GM12878 (cell line): ENCODE measurements at regions not wholly inside any gene's neighbourhood (a gene's known extent, or its start where the extent isn't known, plus 50 kb on each side); places are given as distances from the start of the nearest gene placed in this dataset.

Experiments used
- ATAC-seq: fragments of 200-7000 bp; cut with Tn5 transposase; 3 replicates; pipeline ENCODE4 v1.9.1; 2020; ENCODE audit warnings: mild to moderate bottlenecking, moderate library complexity
- BruUV-seq: library from RNA; stranded (reverse); fragments of 400-500 nt; replicated peaks from 2 replicates; lab custom pipeline; 2021; lab: Mats Ljungman, UMichigan
- CTCF ChIA-PET: fragments of 300-600 bp; sonication (Branson Sonifier 250); formaldehyde crosslinking; extraction: SDS; loops from one replicate; lab custom pipeline; 2021; ENCODE audit warnings: inconsistent platforms; lab: Yijun Ruan, JAX
- POLR2A ChIA-PET: fragments of 350-600 bp; formaldehyde crosslinking; extraction: SDS; loops from one replicate; lab custom pipeline; 2021; ENCODE audit warnings: inconsistent platforms; lab: Charles Lee
- RAD21 ChIA-PET: fragments of 300-600 bp; sonication (Branson Sonifier 250); formaldehyde crosslinking; loops from one replicate; lab custom pipeline; 2023; ENCODE audit warnings: antibody characterized with exemption; ENCODE audit not compliant: unreplicated experiment; lab: Charles Lee
- SMC1A ChIA-PET: fragments of 300-600 bp; sonication (Branson Sonifier 250); formaldehyde crosslinking; loops from one replicate; lab custom pipeline; 2023; ENCODE audit not compliant: unreplicated experiment, uncharacterized antibody; lab: Charles Lee
- DNase-seq: peaks from one replicate; pipeline ENCODE4 v3.0.0-alpha.2; 2011; ENCODE audit warnings: low read depth, low spot score
- FAIRE-seq: peaks from 3 replicates; lab custom pipeline; 2011; peaks lifted over from hg19 to GRCh38; lab: Jason Lieb, UNC
- H2AFZ ChIP-seq: 2 replicates; pipeline ENCODE4 v1.6.0; 2011; ENCODE audit warnings: low read depth, low read length, control low read depth; ENCODE audit not compliant: control insufficient read depth
- H3K27ac ChIP-seq: 2 replicates; pipeline ENCODE4 v1.5.1; 2011; ENCODE audit warnings: control low read depth; ENCODE audit not compliant: control insufficient read depth, insufficient read depth
- H3K27me3 ChIP-seq, 2 experiments: replicated peaks in 1 of 2; 2 replicates each; pipeline versions ENCODE4 v1.6.0 to v1.6.1; 2011; ENCODE audit warnings: low read length in 1 of 2; ENCODE audit not compliant: control insufficient read depth in 2 of 2, insufficient read depth in 2 of 2
- H3K36me3 ChIP-seq, 2 experiments: 2 replicates each; pipeline ENCODE4 v1.5.1; 2011; ENCODE audit warnings: low read length in 1 of 2; ENCODE audit not compliant: control insufficient read depth in 2 of 2, insufficient read depth in 2 of 2
- H3K4me1 ChIP-seq: 2 replicates; pipeline ENCODE4 v1.6.1; 2011; ENCODE audit warnings: mild to moderate bottlenecking, low read length, moderate library complexity, mixed read lengths; ENCODE audit not compliant: control insufficient read depth, insufficient read depth
- H3K4me2 ChIP-seq: 2 replicates; pipeline ENCODE4 v1.6.0; 2011; ENCODE audit warnings: control low read depth; ENCODE audit not compliant: control insufficient read depth, insufficient read depth
- H3K4me3 ChIP-seq: fragments of 200-600 bp; sonication (generic); 2 replicates; pipeline ENCODE4 v1.5.1; 2016
- H3K79me2 ChIP-seq: 2 replicates; pipeline ENCODE4 v1.6.0; 2011; ENCODE audit warnings: low read length; ENCODE audit not compliant: control insufficient read depth, insufficient read depth
- H3K9ac ChIP-seq: 2 replicates; pipeline ENCODE4 v1.8.0; 2011; ENCODE audit warnings: low read length, control low read depth, mixed read lengths; ENCODE audit not compliant: control insufficient read depth, insufficient read depth
- H3K9me3 ChIP-seq: replicated peaks from 3 replicates; pipeline ENCODE4 v1.5.1; 2011; ENCODE audit warnings: mild to moderate bottlenecking, low read length; ENCODE audit not compliant: control insufficient read depth, insufficient read depth
- H4K20me1 ChIP-seq: 2 replicates; pipeline ENCODE4 v1.6.0; 2011; ENCODE audit not compliant: control insufficient read depth, insufficient read depth
- FOXM1 ChIP-seq: IDR thresholded peaks from 2 replicates; pipeline ENCODE4 v1.6.1; 2012; ENCODE audit warnings: low read depth, mild to moderate bottlenecking, inconsistent platforms, low read length, moderate library complexity
- JUNB ChIP-seq: IDR thresholded peaks from 2 replicates; pipeline ENCODE4 v1.6.1; 2016; ENCODE audit warnings: antibody characterized with exemption, mild to moderate bottlenecking
- JUND ChIP-seq: IDR thresholded peaks from 2 replicates; pipeline ENCODE4 v1.6.1; 2012; ENCODE audit warnings: low read depth, mild to moderate bottlenecking, low read length, improper control_type of control experiment, moderate library complexity
- ZBED1 ChIP-seq: IDR thresholded peaks from 2 replicates; pipeline ENCODE4 v1.6.1; 2016; ENCODE audit warnings: borderline replicate concordance
- WGBS: methylation state at CpG from one replicate; pipeline ENCODE4 v1.1.6; 2016; ENCODE audit warnings: low lambda C conversion rate; ENCODE audit not compliant: insufficient replicate concordance, insufficient coverage; ENCODE audit errors: missing lambda C conversion rate; 5-methylcytosine and 5-hydroxymethylcytosine counted together
- in situ Hi-C: fragments of 300-500 bp; cut with MboI; formaldehyde crosslinking; loops from 9 replicates; pipeline ENCODE4 v1.14.3; 2018; ENCODE audit warnings: mixed read lengths
- intact Hi-C: fragments of 100-400 bp; cut with micrococcal nuclease; formaldehyde crosslinking; loops from one replicate; pipeline ENCODE4 v1.14.2; 2022; ENCODE audit not compliant: unreplicated experiment
- TF ChIP-seq, protein P1 (sequence below): fragments of 450-650 bp; IDR thresholded peaks from 2 replicates; pipeline ENCODE4 v1.6.1; 2017; ENCODE audit warnings: antibody characterized with exemption, mild to moderate bottlenecking, moderate library complexity
- TF ChIP-seq, protein P2 (sequence below): fragments of 450-650 bp; conservative IDR thresholded peaks from 2 replicates; pipeline ENCODE4 v1.6.1; 2017; ENCODE audit warnings: mild to moderate bottlenecking, moderate library complexity

DNA sequence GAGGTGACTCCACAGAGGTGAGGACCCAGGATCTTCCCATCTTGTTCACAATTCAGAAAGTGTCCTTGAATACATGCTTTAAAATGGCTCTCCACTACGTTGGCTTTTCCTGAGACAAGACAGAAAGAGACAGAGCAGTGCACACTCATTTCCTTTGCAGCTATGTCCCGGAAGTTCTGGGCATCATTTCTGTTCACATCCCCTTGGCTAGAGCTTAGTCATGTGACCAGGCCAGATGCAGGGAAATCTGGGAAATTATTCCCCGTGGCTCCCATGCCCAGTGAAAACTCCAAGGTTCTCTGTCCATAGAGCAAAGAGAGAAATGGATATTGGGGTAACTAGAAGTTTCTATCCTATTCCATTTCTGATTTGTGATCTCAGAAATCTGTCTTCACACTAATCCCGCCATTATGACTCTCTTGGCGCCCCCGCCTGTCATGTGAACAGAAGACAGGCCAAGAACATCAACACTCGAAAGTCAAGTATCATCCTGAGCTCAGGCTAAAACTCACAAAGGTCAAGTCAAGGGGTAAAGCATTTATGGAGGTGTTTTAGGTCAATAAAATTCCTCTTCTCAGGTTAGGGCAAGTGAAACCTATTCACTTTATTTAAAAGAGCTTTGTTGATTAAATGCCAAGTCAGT lies 251.4 kb upstream of the HABP2 start:
- DNase-seq (no peak), ATAC-seq (no peak), FAIRE-seq (no peak)
- Histone ChIP-seq H3K79me2 (no peaks in the 10 kb centered on the region), H3K27ac (no peak overlapping the region), H3K9ac (no peak overlapping the region), H3K9me3 (no peaks in the 10 kb centered on the region; the same call in 2 of the 3 replicates), H3K4me3 (no peak overlapping the region), H2AFZ (no peak overlapping the region), H4K20me1 (no peaks in the 10 kb centered on the region), H3K4me2 (no peak overlapping the region), H3K4me1 (no peaks in the 10 kb centered on the region), H3K36me3 (no peaks in the 10 kb centered on the region), H3K27me3 (no peaks in the 10 kb centered on the region)
- no TSS peak for BruUV-seq
- 40% methylated on average over 7 of the region's 7 CpGs for WGBS
- in situ Hi-C loops: no loop called here
- RAD21 ChIA-PET: no interaction called here
- intact Hi-C loops: no loop called here
- CTCF ChIA-PET: no interaction called here
- POLR2A ChIA-PET: no interaction called here
- no peak for TF ChIP-seq JUNB
- no peak for TF ChIP-seq FOXM1
- TF ChIP-seq JUND: no peak
- TF ChIP-seq, protein P1, sequence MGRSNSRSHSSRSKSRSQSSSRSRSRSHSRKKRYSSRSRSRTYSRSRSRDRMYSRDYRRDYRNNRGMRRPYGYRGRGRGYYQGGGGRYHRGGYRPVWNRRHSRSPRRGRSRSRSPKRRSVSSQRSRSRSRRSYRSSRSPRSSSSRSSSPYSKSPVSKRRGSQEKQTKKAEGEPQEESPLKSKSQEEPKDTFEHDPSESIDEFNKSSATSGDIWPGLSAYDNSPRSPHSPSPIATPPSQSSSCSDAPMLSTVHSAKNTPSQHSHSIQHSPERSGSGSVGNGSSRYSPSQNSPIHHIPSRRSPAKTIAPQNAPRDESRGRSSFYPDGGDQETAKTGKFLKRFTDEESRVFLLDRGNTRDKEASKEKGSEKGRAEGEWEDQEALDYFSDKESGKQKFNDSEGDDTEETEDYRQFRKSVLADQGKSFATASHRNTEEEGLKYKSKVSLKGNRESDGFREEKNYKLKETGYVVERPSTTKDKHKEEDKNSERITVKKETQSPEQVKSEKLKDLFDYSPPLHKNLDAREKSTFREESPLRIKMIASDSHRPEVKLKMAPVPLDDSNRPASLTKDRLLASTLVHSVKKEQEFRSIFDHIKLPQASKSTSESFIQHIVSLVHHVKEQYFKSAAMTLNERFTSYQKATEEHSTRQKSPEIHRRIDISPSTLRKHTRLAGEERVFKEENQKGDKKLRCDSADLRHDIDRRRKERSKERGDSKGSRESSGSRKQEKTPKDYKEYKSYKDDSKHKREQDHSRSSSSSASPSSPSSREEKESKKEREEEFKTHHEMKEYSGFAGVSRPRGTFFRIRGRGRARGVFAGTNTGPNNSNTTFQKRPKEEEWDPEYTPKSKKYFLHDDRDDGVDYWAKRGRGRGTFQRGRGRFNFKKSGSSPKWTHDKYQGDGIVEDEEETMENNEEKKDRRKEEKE: no peak
- TF ChIP-seq, protein P2, sequence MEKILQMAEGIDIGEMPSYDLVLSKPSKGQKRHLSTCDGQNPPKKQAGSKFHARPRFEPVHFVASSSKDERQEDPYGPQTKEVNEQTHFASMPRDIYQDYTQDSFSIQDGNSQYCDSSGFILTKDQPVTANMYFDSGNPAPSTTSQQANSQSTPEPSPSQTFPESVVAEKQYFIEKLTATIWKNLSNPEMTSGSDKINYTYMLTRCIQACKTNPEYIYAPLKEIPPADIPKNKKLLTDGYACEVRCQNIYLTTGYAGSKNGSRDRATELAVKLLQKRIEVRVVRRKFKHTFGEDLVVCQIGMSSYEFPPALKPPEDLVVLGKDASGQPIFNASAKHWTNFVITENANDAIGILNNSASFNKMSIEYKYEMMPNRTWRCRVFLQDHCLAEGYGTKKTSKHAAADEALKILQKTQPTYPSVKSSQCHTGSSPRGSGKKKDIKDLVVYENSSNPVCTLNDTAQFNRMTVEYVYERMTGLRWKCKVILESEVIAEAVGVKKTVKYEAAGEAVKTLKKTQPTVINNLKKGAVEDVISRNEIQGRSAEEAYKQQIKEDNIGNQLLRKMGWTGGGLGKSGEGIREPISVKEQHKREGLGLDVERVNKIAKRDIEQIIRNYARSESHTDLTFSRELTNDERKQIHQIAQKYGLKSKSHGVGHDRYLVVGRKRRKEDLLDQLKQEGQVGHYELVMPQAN: no peak
- no peak for TF ChIP-seq ZBED1
- SMC1A ChIA-PET: no interaction called here
